H1 (cell line): ENCODE measurements at regions not wholly inside any gene's neighbourhood (a gene's known extent, or its start where the extent isn't known, plus 50 kb on each side); places are given as distances from the start of the nearest gene placed in this dataset.

Experiments used
- CTCF ChIA-PET: fragments of 300-600 bp; sonication (Branson Sonifier 250); formaldehyde crosslinking; loops from one replicate; lab custom pipeline; 2021; ENCODE audit not compliant: partially characterized antibody; lab: Charles Lee
- POLR2A ChIA-PET: fragments of 300-600 bp; sonication (Branson Sonifier 250); formaldehyde crosslinking; loops from one replicate; lab custom pipeline; 2021; ENCODE audit warnings: inconsistent platforms; ENCODE audit not compliant: partially characterized antibody; lab: Charles Lee
- DNase-seq, 2 experiments: peaks; one replicate each; pipeline versions ENCODE4 v3.0.0 to v3.0.0-alpha.2; 2010 to 2022; ENCODE audit warnings: low spot score in 2 of 2, low read depth in 1 of 2, mixed read lengths in 1 of 2
- FAIRE-seq: peaks from 2 replicates; lab custom pipeline; 2011; peaks lifted over from hg19 to GRCh38; lab: Jason Lieb, UNC
- H2AFZ ChIP-seq: 2 replicates; pipeline ENCODE4 v1.8.1; 2012; ENCODE audit warnings: low read length, inconsistent platforms
- H2AK5ac ChIP-seq: 2 replicates; pipeline ENCODE4 v1.6.1; 2013; ENCODE audit warnings: low read depth, low read length
- H2BK120ac ChIP-seq: replicated peaks from 2 replicates; pipeline ENCODE3; 2013; ENCODE audit warnings: low read depth, low read length, inconsistent platforms
- H2BK12ac ChIP-seq: 2 replicates; pipeline ENCODE4 v1.6.1; 2013; ENCODE audit warnings: low read depth, low read length
- H2BK15ac ChIP-seq: 2 replicates; pipeline ENCODE4 v1.6.1; 2013; ENCODE audit warnings: low read length
- H2BK20ac ChIP-seq: 2 replicates; pipeline ENCODE4 v1.6.1; 2013; ENCODE audit warnings: low read length
- H2BK5ac ChIP-seq: 2 replicates; pipeline ENCODE4 v1.6.1; 2013; ENCODE audit warnings: low read depth, low read length
- H3K14ac ChIP-seq: 2 replicates; pipeline ENCODE4 v1.6.1; 2013; ENCODE audit warnings: inconsistent platforms; ENCODE audit not compliant: insufficient read length
- H3K18ac ChIP-seq: 2 replicates; pipeline ENCODE4 v1.6.1; 2013; ENCODE audit warnings: low read length; ENCODE audit errors: extremely low read depth
- H3K23ac ChIP-seq: 2 replicates; pipeline ENCODE4 v1.6.1; 2013; ENCODE audit warnings: inconsistent platforms; ENCODE audit not compliant: insufficient read length
- H3K23me2 ChIP-seq: 2 replicates; pipeline ENCODE4 v1.6.1; 2013; ENCODE audit warnings: low read depth, low read length
- H3K27ac ChIP-seq: 2 replicates; pipeline ENCODE4 v1.6.1; 2011; ENCODE audit warnings: low read depth, low read length, inconsistent platforms
- H3K27me3 ChIP-seq, 4 experiments: replicated peaks in 1 of 4; 1 replicate in 1 of 4; 2 replicates in 3 of 4; pipeline versions ENCODE4 v1.6.1 to v1.8.1; 2011 to 2013; ENCODE audit warnings: low read length in 3 of 4, mild to moderate bottlenecking in 3 of 4, inconsistent platforms in 2 of 4, mixed read lengths in 2 of 4, moderate library complexity in 1 of 4; ENCODE audit not compliant: control insufficient read depth in 3 of 4, insufficient read depth in 3 of 4; ENCODE audit errors: extremely low read depth in 1 of 4
- H3K36me3 ChIP-seq, 4 experiments: 2 replicates each; pipeline versions ENCODE4 v1.6.1 to v1.8.1; 2011 to 2013; ENCODE audit warnings: mild to moderate bottlenecking in 4 of 4, low read length in 3 of 4, moderate library complexity in 2 of 4, control low read depth in 1 of 4, inconsistent platforms in 1 of 4; ENCODE audit not compliant: insufficient read depth in 4 of 4, control insufficient read depth in 2 of 4
- H3K4ac ChIP-seq: replicated peaks from 2 replicates; pipeline ENCODE3; 2013; ENCODE audit warnings: low read length, low read depth, mixed read lengths, inconsistent platforms; ENCODE audit not compliant: insufficient read length
- H3K4me1 ChIP-seq, 4 experiments: replicated peaks in 1 of 4; 1 replicate in 1 of 4; 2 replicates in 3 of 4; pipeline versions ENCODE4 v1.6.1 to v1.8.1; 2011 to 2013; ENCODE audit warnings: low read length in 3 of 4, inconsistent platforms in 2 of 4, mixed read lengths in 1 of 4; ENCODE audit not compliant: insufficient read depth in 4 of 4, control insufficient read depth in 3 of 4
- H3K4me2 ChIP-seq, 2 experiments: 2 replicates each; pipeline versions ENCODE4 v1.6.1 to v1.8.1; 2011 to 2013; ENCODE audit warnings: low read depth in 2 of 2, low read length in 2 of 2, control low read depth in 1 of 2, inconsistent platforms in 1 of 2, mild to moderate bottlenecking in 1 of 2; ENCODE audit not compliant: insufficient read depth in 1 of 2
- H3K4me3 ChIP-seq, 4 experiments: fragments of 200-600, 300-600 bp in 1 of 4; sonication (generic), shearing (Covaris generic), sonication (Bioruptor Twin) in 1 of 4; 2 replicates each; pipeline versions ENCODE4 v1.5.1 to v1.8.1; 2011 to 2016; ENCODE audit warnings: low read length in 4 of 4, low read depth in 3 of 4, control low read depth in 2 of 4, inconsistent platforms in 2 of 4, mild to moderate bottlenecking in 2 of 4, mixed read lengths in 1 of 4, moderate library complexity in 1 of 4; ENCODE audit not compliant: insufficient read depth in 2 of 4; ENCODE audit errors: extremely low read depth in 1 of 4
- H3K56ac ChIP-seq: replicated peaks from 2 replicates; pipeline ENCODE3; 2013; ENCODE audit warnings: low read depth, mild to moderate bottlenecking, mixed read lengths, low read length, inconsistent platforms; ENCODE audit not compliant: insufficient read length
- H3K79me1 ChIP-seq: 2 replicates; pipeline ENCODE4 v1.6.1; 2013; ENCODE audit warnings: low read depth, low read length, control low read depth
- H3K79me2 ChIP-seq, 2 experiments: 2 replicates each; pipeline versions ENCODE4 v1.6.1 to v1.8.1; 2012 to 2013; ENCODE audit warnings: low read length in 2 of 2, mild to moderate bottlenecking in 2 of 2, inconsistent platforms in 1 of 2; ENCODE audit not compliant: insufficient read depth in 2 of 2, control insufficient read depth in 1 of 2
- H3K9ac ChIP-seq, 4 experiments: replicated peaks in 1 of 4; 1 replicate in 1 of 4; 2 replicates in 3 of 4; pipeline versions ENCODE4 v1.6.1 to v1.8.1; 2011 to 2013; ENCODE audit warnings: low read depth in 3 of 4, low read length in 3 of 4, control low read depth in 2 of 4, mild to moderate bottlenecking in 2 of 4, moderate library complexity in 2 of 4, inconsistent platforms in 1 of 4; ENCODE audit errors: extremely low read depth in 1 of 4
- H3K9me3 ChIP-seq, 2 experiments: 2 replicates each; pipeline versions ENCODE4 v1.6.1 to v1.8.1; 2012 to 2013; ENCODE audit warnings: mild to moderate bottlenecking in 2 of 2, moderate library complexity in 2 of 2, control low read depth in 1 of 2, inconsistent platforms in 1 of 2, low read depth in 1 of 2, low read length in 1 of 2, mixed read lengths in 1 of 2; ENCODE audit not compliant: insufficient read depth in 2 of 2
- H4K20me1 ChIP-seq, 2 experiments: replicated peaks in 1 of 2; 2 replicates each; pipeline versions ENCODE3 to v1.8.1; 2011 to 2013; ENCODE audit warnings: inconsistent platforms in 2 of 2, low read length in 2 of 2, mild to moderate bottlenecking in 1 of 2; ENCODE audit not compliant: insufficient read depth in 2 of 2, control insufficient read depth in 1 of 2
- H4K5ac ChIP-seq: 2 replicates; pipeline ENCODE4 v1.6.1; 2013; ENCODE audit warnings: low read length, low read depth, mixed read lengths, inconsistent platforms; ENCODE audit not compliant: insufficient read length
- H4K8ac ChIP-seq: 2 replicates; pipeline ENCODE4 v1.8.0; 2013; ENCODE audit warnings: mild to moderate bottlenecking, moderate library complexity, low read length, inconsistent platforms; ENCODE audit not compliant: insufficient read depth; ENCODE audit errors: extremely low read depth
- H4K91ac ChIP-seq: replicated peaks from 2 replicates; pipeline ENCODE3; 2013; ENCODE audit warnings: low read length, mixed read lengths, inconsistent platforms; ENCODE audit not compliant: insufficient read length
- CEBPB ChIP-seq: IDR thresholded peaks from 2 replicates; pipeline ENCODE4 v1.6.1; 2012; ENCODE audit warnings: low read depth, low read length
- WGBS, 2 experiments: shearing (Covaris generic) in 1 of 2; methylation state at CpG; one replicate each; pipeline versions ENCODE4 v1.1.6 to v1.1.7; 2013 to 2015; ENCODE audit warnings: low lambda C conversion rate in 2 of 2, mixed read lengths in 2 of 2, inconsistent platforms in 1 of 2, low coverage in 1 of 2, missing lambda C conversion rate in 1 of 2; ENCODE audit not compliant: insufficient replicate concordance in 2 of 2, insufficient coverage in 1 of 2, insufficient read length in 1 of 2; ENCODE audit errors: extremely low coverage in 1 of 2, missing lambda C conversion rate in 1 of 2; 5-methylcytosine and 5-hydroxymethylcytosine counted together
- TF ChIP-seq, protein P1 (sequence below): IDR thresholded peaks from 2 replicates; pipeline ENCODE4 v1.6.1; 2011; ENCODE audit warnings: low read length, improper control_type of control experiment

GRCh38 chr9:118990949-118991348 lies 378.3 kb downstream of the BRINP1 start:
- Histone ChIP-seq H2AK5ac (no peak overlapping the region), H3K14ac (no peak overlapping the region), H2BK120ac (no peak overlapping the region), H4K20me1 (no peaks in the 10 kb centered on the region), H3K36me3 (no peaks in the 10 kb centered on the region), H2BK12ac (no peak overlapping the region; the same call in 1 of the 2 replicates), H3K27ac (no peak overlapping the region), H3K9ac (no peak overlapping the region), H3K4me2 (no peak overlapping the region), H4K8ac (no peak overlapping the region), H3K4me3 (no peak overlapping the region), H4K91ac (no peak overlapping the region), H3K23me2 (no peaks in the 10 kb centered on the region), H3K18ac (no peak overlapping the region), H3K23ac (no peak overlapping the region), H3K79me2 (no peaks in the 10 kb centered on the region), H2AFZ (no peak overlapping the region), H2BK5ac (no peak overlapping the region), H4K5ac (no peak overlapping the region), H3K9me3 (no peaks in the 10 kb centered on the region; a peak in 1 of 4 replicates), H3K4me1 (peaks cover 0 to 7% (median 2%) of the 10 kb centered on the region in 4 experiments; a peak in 3 of 7 replicates), H3K79me1 (no peaks in the 10 kb centered on the region), H2BK15ac (no peak overlapping the region), H2BK20ac (no peak overlapping the region), H3K27me3 (no peaks in the 10 kb centered on the region), H3K56ac (no peak overlapping the region), H3K4ac (no peak overlapping the region)
- TF ChIP-seq, protein P1, sequence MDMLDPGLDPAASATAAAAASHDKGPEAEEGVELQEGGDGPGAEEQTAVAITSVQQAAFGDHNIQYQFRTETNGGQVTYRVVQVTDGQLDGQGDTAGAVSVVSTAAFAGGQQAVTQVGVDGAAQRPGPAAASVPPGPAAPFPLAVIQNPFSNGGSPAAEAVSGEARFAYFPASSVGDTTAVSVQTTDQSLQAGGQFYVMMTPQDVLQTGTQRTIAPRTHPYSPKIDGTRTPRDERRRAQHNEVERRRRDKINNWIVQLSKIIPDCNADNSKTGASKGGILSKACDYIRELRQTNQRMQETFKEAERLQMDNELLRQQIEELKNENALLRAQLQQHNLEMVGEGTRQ: no peak
- peak; percentile 65 for TF ChIP-seq CEBPB
- no peak for FAIRE-seq
- WGBS, 2 experiments: 86% methylated on average over 1 of the region's 2 CpGs; no CpG with 5 or more reads in 1 of the 2 experiments
- CTCF ChIA-PET: interaction anchor here (1.1 kb wide), 1 partner anchor 165 kb away, joined by 3 read pairs; no protein-coding TSS in a partner anchor
- no peak for DNase-seq
- POLR2A ChIA-PET: no interaction called here
